Activated naive CD8-positive, alpha-beta T cell (primary cell): ENCODE measurements at regions not wholly inside any gene's neighbourhood (a gene's known extent, or its start where the extent isn't known, plus 50 kb on each side); places are given as distances from the start of the nearest gene placed in this dataset.

Experiments
- H3K27ac Mint-ChIP-seq: one replicate; pipeline ENCODE4 v1.8.0; 2021; ENCODE audit warnings: mixed read lengths
- H3K27me3 Mint-ChIP-seq: one replicate; pipeline ENCODE4 v1.8.0; 2021; ENCODE audit warnings: mixed read lengths
- H3K36me3 Mint-ChIP-seq: one replicate; pipeline ENCODE4 v1.8.0; 2021; ENCODE audit warnings: mixed read lengths
- H3K4me1 Mint-ChIP-seq: one replicate; pipeline ENCODE4 v1.8.0; 2021; ENCODE audit warnings: low read depth, mixed read lengths
- H3K4me3 Mint-ChIP-seq: one replicate; pipeline ENCODE4 v1.8.0; 2021; ENCODE audit warnings: mild to moderate bottlenecking, mixed read lengths
- H3K9me3 Mint-ChIP-seq: one replicate; pipeline ENCODE4 v1.8.0; 2021; ENCODE audit warnings: low read depth, mixed read lengths

DNA sequence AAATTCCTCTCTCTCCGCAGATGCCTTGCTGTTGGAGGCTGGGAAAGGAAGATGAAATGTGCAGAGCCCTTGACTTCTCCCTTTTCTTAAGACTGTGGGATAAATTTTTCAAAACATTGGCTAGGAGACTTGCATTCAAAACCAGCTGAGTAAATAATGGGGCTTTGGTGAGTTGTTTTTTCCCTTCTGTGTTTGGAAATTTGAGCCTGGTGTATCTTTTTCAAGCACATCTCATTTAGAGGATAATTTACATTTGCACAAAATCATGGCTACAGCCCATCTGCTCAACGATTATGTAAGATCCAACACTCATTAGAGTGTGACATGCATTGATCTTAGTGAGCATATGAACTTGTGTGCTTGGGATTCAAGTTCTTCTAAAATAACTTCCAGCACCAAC is 112.1 kb upstream of the ATP8B1 start:
- Mint-ChIP-seq H3K27me3 (no peaks in the 10 kb centered on the region), H3K4me1 (peaks cover 15% of the 10 kb centered on the region), H3K4me3 (no peak overlapping the region), H3K9me3 (no peaks in the 10 kb centered on the region), H3K27ac (no peak overlapping the region), H3K36me3 (no peaks in the 10 kb centered on the region)

- Mint-ChIP-seq H3K27ac (no peak overlapping the region), H3K27me3 (no peaks in the 10 kb centered on the region), H3K9me3 (no peaks in the 10 kb centered on the region), H3K36me3 (no peaks in the 10 kb centered on the region), H3K4me1 (peaks cover 15% of the 10 kb centered on the region), H3K4me3 (no peak overlapping the region)
These were observed 110.6 kb upstream of the ATP8B1 start for GRCh38 chr18:57913686-57914085.

DNA sequence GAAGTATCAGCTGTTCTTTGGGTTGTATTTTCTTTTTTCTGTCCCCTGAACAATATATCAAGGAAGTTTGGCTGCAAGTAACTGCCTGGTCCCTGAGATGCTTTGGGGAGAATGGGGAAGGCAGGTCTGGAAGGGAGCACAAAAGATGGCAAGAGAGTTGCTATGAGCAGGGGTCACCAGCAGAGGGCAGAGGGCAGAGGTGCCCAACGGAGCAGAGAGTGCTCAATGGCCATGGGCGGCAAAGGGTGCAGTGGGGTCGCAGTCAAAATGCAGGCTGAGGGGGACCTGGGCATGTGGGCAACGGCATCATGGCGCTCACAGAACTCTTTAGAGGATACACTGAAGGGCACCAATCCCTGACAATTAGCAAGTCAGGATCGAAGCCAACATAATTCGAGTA is 107.7 kb upstream of the ATP8B1 start:
- peaks cover 4% of the 10 kb centered on the region for H3K4me1 Mint-ChIP-seq
- H3K36me3 Mint-ChIP-seq = no peaks in the 10 kb centered on the region
- H3K27ac Mint-ChIP-seq = no peak overlapping the region
- H3K4me3 Mint-ChIP-seq = no peak overlapping the region
- peaks cover 9% of the 10 kb centered on the region for H3K27me3 Mint-ChIP-seq
- H3K9me3 Mint-ChIP-seq = no peaks in the 10 kb centered on the region

DNA sequence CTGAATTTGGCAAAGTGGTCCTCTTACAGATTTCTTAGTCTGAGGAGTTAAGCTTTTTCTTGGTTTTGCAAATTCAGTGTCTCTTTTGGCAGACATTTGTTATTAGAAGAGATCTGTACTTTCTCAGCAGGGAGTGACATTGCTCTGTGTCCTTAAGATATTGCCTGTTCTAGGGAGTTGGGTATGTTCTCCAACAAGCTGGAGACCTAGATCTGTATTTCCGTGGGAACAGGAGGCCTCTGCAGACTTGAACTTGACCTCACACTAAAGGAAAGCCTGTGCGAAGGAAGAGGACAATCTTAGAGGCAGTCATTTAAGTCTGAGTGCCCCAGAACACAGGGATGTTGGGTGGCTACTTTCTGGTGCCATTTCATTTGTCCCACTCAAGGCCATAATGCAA is 107.0 kb upstream of the ATP8B1 start:
- Mint-ChIP-seq H3K27ac (no peak overlapping the region), H3K4me3 (no peak overlapping the region), H3K36me3 (no peaks in the 10 kb centered on the region)

GRCh38 chr18:57909620-57910019 is 106.5 kb upstream of the ATP8B1 start:
- Mint-ChIP-seq H3K27ac (no peak overlapping the region), H3K4me3 (no peak overlapping the region), H3K36me3 (no peaks in the 10 kb centered on the region), H3K4me1 (no peaks in the 10 kb centered on the region), H3K27me3 (peaks cover 11% of the 10 kb centered on the region), H3K9me3 (no peaks in the 10 kb centered on the region)

More for the DNA sequence above, 107.0 kb upstream of the ATP8B1 start:
- Mint-ChIP-seq H3K9me3 (no peaks in the 10 kb centered on the region), H3K4me1 (no peaks in the 10 kb centered on the region), H3K27me3 (peaks cover 11% of the 10 kb centered on the region)

DNA sequence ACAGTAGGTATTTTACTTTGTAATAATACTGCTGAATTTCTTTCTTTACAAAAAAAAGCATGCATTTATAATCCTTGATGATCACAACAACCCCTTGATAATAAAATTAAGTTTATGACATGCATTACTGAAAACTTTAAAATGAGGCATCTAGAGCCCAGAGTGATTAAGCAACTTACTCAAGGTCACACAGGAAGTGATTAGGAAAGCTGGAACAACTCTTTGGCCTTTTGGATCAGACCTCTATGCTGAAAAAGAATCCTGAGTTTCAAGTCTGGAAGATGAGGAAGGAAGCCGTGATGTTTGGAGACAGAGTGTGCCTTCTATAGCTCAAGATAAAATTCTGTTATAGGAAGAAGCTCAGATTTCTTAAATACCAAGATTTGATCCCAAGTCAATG is 105.0 kb upstream of the ATP8B1 start:
- no peaks in the 10 kb centered on the region for H3K36me3 Mint-ChIP-seq
- no peaks in the 10 kb centered on the region for H3K9me3 Mint-ChIP-seq
- H3K4me1 Mint-ChIP-seq = no peaks in the 10 kb centered on the region
- no peak overlapping the region for H3K27ac Mint-ChIP-seq
- peaks cover 11% of the 10 kb centered on the region for H3K27me3 Mint-ChIP-seq
- no peak overlapping the region for H3K4me3 Mint-ChIP-seq

DNA sequence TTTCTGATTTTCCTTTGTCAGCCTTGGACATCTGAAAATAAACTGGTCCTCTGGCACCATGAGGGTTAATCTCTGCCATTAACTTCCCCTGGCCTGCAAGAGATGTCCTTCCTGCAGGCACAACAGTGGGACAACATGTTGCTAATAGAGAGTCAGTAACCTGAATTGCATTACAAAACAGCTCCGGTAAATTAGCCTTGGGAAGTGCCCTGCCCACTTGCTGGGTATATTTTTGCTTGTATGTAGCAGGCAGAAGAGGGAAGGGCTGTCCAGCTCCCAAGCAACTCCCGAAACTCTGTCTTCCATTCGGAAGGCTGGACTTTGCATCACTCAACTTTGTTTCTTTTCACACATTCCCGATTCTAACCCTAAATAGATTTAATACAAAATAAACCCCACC is 104.4 kb upstream of the ATP8B1 start:
- H3K4me3 Mint-ChIP-seq = no peak overlapping the region
- peaks cover 11% of the 10 kb centered on the region for H3K27me3 Mint-ChIP-seq
- no peaks in the 10 kb centered on the region for H3K36me3 Mint-ChIP-seq
- no peak overlapping the region for H3K27ac Mint-ChIP-seq
- H3K9me3 Mint-ChIP-seq = no peaks in the 10 kb centered on the region
- H3K4me1 Mint-ChIP-seq = no peaks in the 10 kb centered on the region

DNA sequence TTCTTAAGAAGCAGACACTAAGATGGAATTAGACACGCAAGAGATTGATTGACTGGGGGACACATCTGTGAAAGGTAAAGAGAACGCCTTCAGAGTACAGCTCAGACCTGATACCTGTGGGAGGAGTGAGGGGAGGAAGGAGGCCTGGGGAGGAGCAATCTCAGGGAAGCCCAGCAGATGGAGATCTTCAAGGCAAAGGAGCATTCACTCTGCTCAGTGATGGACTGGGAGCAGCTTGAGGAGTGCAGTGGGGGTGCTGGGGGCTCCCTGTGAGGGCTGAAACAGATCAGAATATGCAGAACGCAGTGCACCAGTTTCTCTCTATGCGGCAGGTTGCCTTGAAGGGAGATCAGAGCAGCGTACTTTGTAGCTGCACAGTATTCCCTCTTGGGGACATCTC is 103.7 kb upstream of the ATP8B1 start:
- Mint-ChIP-seq H3K36me3 (no peaks in the 10 kb centered on the region), H3K4me3 (no peak overlapping the region), H3K27ac (no peak overlapping the region), H3K9me3 (no peaks in the 10 kb centered on the region), H3K4me1 (no peaks in the 10 kb centered on the region), H3K27me3 (peaks cover 11% of the 10 kb centered on the region)

DNA sequence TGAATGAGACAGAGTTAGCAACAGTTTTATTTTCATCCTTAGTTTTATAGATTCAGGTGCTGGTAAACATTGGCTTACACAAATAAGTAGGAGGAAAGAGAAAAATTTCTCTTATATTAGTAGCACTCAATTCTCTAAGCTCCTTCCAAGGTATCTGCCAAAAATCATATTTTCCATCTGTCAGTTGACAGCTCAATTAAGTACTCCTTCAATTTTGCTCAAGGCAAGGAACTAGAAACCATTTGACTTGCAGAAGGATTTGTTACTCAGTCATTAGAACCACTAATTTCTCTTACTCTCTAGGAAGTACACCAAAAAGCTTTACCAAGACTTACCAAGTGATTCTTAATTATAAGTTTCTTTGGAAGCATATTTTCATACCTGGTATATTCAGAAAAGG is 101.4 kb upstream of the ATP8B1 start:
- Mint-ChIP-seq H3K4me3 (no peak overlapping the region), H3K9me3 (no peaks in the 10 kb centered on the region), H3K27ac (no peak overlapping the region), H3K27me3 (peaks cover 15% of the 10 kb centered on the region), H3K36me3 (no peaks in the 10 kb centered on the region), H3K4me1 (no peaks in the 10 kb centered on the region)

GRCh38 chr18:57902721-57903120 is 99.6 kb upstream of the ATP8B1 start:
- no peak overlapping the region for H3K4me3 Mint-ChIP-seq
- peaks cover 13% of the 10 kb centered on the region for H3K27me3 Mint-ChIP-seq
- no peaks in the 10 kb centered on the region for H3K4me1 Mint-ChIP-seq
- H3K27ac Mint-ChIP-seq = no peak overlapping the region
- no peaks in the 10 kb centered on the region for H3K9me3 Mint-ChIP-seq
- no peaks in the 10 kb centered on the region for H3K36me3 Mint-ChIP-seq

- H3K4me3 Mint-ChIP-seq = no peak overlapping the region
- H3K9me3 Mint-ChIP-seq = no peaks in the 10 kb centered on the region
- no peaks in the 10 kb centered on the region for H3K4me1 Mint-ChIP-seq
- peaks cover 11% of the 10 kb centered on the region for H3K27me3 Mint-ChIP-seq
- H3K36me3 Mint-ChIP-seq = no peaks in the 10 kb centered on the region
- H3K27ac Mint-ChIP-seq = no peak overlapping the region
These were observed 98.9 kb upstream of the ATP8B1 start for GRCh38 chr18:57901825-57902589.

GRCh38 chr18:57900906-57901435 is 97.9 kb upstream of the ATP8B1 start:
- no peaks in the 10 kb centered on the region for H3K4me1 Mint-ChIP-seq
- no peak overlapping the region for H3K4me3 Mint-ChIP-seq
- H3K36me3 Mint-ChIP-seq = no peaks in the 10 kb centered on the region
- H3K27me3 Mint-ChIP-seq = peaks cover 7% of the 10 kb centered on the region
- H3K9me3 Mint-ChIP-seq = no peaks in the 10 kb centered on the region
- no peak overlapping the region for H3K27ac Mint-ChIP-seq

DNA sequence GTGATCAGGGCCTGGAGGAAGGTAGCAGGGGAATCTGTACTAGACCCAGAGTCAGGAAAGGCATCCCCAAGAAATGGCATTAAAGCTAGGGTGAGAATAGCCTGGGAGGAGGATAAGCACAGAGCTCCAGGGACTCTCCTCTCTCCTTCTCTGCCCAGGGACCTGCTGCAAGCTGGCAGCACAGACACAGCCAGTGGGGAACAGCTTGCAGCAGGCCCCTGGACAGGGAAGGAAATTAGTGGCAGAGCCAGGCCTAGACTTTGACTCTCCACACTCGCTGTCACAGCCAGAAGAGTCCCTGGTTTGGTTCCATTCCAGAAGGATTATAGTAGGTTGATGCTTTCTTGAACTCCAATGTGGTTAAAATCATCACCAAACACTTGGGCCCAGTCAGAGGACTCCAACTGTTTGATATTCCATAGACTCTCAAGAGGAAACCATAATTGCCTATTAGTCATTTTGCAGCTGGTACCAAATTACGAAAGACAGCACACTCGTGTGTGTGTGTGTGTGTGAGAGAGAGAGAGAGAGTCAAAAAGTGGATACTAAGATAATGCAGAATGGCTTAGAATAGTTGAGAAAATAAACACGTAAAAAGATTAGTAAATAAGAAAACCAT is 95.5 kb upstream of the ATP8B1 start:
- Mint-ChIP-seq H3K27me3 (peaks cover 5% of the 10 kb centered on the region), H3K36me3 (no peaks in the 10 kb centered on the region), H3K9me3 (no peaks in the 10 kb centered on the region), H3K4me3 (no peak overlapping the region), H3K4me1 (no peaks in the 10 kb centered on the region), H3K27ac (no peak overlapping the region)

DNA sequence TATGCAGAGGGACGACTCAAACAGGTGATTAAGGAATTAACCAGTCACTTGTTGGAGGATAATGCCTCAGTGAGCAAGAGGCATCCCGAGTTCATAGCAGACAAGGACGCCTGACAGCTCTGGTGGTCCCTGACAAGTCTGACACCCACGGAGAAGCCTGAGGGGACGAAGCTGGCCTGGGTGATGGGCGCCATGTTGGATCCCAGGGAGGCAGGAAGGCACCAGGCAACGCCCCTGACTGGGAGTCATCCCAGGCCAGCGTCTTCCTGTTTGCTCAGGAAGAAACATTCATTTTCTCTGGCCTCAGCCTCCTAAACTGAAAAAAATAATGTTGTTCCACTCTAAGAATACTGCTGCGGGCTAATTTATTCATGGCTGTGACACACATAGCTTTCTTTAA is 92.1 kb upstream of the ATP8B1 start:
- Mint-ChIP-seq H3K4me1 (no peaks in the 10 kb centered on the region), H3K27ac (no peak overlapping the region), H3K36me3 (no peaks in the 10 kb centered on the region), H3K9me3 (no peaks in the 10 kb centered on the region), H3K4me3 (no peak overlapping the region), H3K27me3 (peaks cover 2% of the 10 kb centered on the region)

GRCh38 chr18:57891707-57892391 is 88.7 kb upstream of the ATP8B1 start:
- Mint-ChIP-seq H3K27me3 (no peaks in the 10 kb centered on the region), H3K9me3 (no peaks in the 10 kb centered on the region), H3K36me3 (no peaks in the 10 kb centered on the region), H3K4me3 (no peak overlapping the region), H3K4me1 (no peaks in the 10 kb centered on the region), H3K27ac (no peak overlapping the region)
